Retina (tissue), 1 donor: ENCODE measurements at regions not wholly inside any gene's neighbourhood (a gene's known extent, or its start where the extent isn't known, plus 50 kb on each side); places are given as distances from the start of the nearest gene placed in this dataset.
"Not testable (repeated sequence)": the region's sequence is repeated elsewhere in the genome, so short reads cannot be mapped to it uniquely, and the experiment has no call there.

ENCODE experiments used
- DNase-seq: peaks from one replicate; pipeline ENCODE4 v3.0.0-alpha.2; 2016

DNA sequence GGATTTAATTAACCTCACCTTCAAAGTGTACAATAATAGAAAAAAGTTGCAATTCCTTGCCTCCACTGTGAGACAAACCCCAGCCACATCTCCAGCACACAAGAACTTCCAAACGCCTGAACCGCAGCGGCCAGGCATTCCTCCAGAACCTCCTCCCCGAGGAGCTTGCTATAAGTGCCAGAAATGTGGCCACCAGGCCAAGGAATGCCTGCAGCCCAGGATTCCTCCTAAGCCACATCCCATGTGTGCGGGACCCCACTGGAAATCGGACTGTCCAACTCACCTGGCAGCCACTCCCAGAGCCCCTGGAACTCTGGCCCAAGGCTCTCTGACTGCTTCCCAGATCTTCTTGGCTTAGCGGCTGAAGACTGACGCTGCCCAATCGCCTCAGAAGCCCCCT, 959.9 kb upstream of the GRIA3 start:
- not testable (repeated sequence) for DNase-seq

DNA sequence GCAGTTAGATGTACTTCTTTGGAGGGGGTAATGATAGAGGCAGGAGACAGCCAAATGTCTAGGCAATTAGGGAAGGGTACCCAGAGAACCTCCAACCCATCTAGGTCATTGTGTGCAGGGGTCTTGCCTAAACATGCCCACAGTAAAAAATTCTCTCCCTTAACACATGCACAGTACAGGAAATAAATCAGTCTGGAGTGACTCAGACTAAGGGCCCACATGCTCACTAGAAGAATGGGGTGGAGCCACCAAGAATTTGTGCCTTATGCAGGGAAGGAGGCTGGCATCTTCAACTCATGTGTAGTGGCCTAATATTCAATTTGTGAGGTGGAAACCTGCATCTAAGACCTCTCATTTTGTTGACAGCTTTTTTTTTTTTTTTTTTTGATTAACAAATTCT, 945.3 kb upstream of the GRIA3 start:
- DNase-seq, result no peak

DNA sequence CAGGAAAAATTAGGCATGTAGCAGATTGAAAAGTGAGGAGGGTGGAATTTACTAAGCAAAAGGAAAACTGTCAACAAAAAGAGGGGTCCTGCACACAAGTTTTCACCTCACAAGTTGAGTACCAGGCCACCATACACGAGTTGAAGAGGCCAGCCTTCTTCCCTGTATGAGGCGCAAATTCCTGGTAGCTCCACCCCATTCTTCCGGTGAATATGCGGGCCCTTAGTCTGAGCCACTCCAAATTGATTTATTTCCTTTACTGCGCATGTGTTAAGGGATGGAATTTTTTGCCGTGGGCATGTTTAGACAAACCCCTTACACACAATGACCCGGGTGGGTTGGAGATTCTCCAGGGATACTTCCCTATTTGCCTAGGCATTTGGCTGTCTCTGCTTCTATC, 942.1 kb upstream of the GRIA3 start:
- no peak for DNase-seq

DNA sequence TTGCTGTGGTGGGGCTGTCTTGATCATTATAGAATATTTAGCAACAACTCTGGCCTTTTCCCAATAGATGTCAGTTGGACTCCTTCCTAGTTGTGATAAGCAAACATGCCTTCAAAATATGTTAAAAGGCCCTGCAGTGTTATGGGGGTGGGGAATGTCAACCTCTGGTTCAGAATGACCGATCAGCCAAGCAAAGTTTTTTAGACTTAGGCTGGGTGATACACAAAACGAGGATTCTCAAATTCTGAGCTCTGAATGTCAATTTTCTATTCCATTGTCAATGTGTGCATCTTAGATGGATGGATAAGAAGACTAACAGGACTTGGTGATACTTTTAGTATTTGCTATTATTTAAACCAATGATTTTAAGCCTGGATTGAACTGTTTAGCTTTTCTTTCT, 940.0 kb upstream of the GRIA3 start:
- DNase-seq, result no peak

DNA sequence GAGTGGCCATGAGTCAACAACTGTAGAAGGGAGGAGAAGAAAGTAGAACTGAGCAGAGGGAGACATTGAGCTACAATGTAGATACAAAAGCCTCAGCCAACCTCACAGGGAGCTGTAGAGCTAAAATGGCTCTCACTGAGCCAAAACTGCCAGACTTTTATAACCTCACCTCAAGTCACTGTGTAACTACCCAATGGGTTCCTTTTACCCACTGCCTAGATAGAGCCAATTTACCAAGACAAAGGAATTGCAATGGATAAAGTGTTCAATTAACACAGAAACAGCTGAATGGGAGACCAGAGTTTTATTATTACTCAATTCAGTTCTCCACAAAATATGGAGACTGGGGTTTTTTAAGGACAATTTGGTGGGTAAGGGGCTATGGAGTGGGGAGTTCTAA, 938.9 kb upstream of the GRIA3 start:
- DNase-seq, result no peak

DNA sequence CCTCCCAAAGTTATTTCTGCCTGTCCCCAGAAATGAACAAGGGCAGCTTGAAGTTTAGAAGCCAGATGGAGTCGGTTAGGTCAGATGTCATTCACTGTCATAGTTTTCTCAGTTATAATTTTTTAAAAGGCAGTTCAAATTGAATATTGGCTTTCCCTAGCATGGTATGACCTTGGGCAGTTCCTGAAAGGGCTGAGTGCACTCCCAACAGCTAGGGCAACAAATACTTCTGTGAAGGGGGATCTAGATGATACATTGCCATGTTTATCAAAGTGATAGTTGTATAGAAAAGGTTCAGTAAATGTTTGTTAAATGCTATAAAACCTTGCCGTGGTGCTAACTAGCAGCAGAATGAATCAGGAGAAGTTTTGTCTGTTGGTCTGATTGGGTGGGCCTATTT, 938.1 kb upstream of the GRIA3 start:
- DNase-seq, result no peak

DNA sequence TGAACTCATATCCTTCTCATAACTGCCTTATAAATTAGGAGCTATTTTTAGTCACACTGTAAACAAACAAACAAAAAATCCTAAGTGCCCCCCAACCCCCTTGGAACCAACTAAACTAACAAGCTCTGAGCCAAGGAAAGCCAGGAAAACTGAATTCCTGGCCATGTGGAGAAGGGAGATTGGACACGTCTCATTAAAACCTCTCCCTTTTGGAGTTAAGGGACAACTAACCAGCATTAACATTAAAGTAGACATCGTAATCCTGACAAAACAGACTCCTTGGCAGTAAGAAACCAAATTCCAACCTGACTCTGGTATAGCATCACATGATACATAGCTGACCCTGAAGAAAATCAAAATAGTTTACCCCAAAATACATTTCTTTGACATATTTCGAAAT, 937.1 kb upstream of the GRIA3 start:
- no peak for DNase-seq

DNA sequence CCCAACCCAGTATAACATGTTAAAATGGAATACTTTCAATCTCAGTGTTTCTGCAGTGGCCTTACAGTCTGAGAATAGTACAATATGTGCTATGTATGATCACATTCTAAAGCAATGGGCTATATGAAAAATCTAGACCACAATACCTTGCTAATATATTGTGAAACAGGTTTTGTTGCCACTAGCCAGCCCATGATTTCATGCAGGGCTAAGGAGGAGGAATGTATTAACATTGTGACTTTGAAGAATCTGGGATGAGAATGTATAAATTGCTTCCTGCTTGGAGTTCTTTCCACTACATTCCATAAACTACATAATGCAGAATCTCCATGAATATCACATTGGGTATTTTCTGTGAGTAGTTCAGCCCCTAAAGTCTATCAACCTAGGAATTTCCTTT, 935.4 kb upstream of the GRIA3 start:
- no peak for DNase-seq

DNA sequence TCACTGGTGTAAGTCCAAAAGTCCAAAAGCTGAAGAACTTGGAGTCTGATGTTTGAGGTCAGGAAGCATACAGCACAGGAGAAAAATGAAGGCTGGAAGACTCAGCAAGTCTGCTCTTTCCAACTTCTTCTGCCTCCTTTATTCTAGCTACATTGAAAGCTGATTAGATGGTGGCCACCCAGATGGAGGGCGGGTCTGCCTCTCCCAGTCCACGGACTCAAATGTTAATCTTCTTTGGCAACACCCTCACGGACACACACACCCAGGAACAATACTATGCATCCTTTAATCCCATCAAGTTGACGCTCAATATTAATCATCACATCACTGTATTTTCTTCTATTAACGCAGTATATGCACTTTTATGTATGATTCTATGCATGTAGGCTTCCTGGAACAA, 931.6 kb upstream of the GRIA3 start:
- DNase-seq, result no peak

DNA sequence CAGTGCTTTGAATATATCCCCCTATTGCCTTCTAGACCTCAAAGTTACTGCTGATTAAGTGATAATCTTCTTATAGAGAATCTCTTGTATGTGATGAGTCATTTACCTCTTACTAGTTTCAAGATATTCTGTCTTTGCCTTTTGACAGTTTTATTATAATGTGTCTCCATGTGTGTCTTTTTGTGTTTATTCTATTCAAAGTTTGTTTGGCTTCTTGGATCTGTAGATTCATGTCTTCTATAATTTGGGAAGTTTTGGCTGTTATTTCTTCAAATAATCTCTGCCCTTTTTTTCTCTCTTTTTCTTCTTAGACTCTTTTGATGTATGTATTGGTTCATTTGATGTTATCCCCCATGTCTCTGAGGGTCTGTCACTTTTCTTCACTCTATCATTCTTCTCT, 915.7 kb upstream of the GRIA3 start:
- DNase-seq, result no peak

DNA sequence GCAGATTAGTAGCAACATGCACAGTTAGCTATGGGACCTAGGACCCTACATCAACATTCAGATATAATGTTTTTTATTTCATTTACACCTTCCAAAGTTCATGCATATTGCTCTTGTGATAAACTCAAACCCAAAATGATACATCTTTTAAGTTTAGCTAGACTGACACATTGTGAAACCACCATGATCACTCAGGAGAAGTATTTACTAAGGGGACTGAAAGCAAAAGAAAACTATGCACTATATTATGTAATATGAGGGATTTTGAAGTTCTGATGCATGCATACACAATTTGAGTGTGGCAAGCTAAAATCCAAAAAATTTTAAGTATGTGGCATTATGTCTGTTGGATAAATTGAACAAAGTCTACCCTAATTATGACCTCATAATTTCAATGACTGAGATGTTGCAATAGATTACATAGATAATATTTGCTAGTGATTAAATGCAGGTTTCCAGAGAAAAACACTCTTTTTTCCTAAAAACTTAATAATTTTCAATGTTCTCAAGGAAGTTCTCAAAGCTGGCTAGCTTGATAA, 914.8 kb upstream of the GRIA3 start:
- no peak for DNase-seq

DNA sequence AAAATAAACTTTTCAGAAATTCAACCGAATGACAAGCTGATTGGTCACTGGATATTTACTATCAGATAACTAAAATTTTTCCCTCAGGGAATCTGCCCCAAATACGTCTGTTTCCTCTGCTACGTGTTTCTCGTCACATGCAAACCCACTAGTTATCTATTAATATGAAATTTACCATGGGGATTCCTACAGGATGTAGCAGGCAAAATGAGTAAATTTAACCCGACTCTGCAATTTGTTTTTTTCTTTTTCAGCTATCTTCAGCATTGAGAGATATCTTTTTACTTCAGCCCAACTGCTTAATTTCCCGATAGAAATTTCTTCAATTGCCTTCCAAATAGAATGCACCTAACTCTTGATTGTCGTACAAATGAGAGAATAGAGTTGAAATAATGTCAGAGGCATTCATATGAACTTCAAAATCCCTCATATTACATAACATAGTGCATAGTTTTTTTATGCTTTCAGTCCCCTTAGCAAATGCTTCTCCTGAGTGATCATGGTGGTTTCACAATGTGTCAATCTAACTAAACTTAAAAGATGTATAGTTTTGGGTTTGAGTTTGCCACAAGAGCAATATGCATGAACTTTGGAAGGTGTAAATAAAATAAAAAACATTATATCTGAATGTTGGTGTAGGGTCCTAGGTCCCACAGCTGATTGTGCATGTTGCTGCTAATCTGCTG, 913.1 kb upstream of the GRIA3 start:
- DNase-seq, result no peak

DNA sequence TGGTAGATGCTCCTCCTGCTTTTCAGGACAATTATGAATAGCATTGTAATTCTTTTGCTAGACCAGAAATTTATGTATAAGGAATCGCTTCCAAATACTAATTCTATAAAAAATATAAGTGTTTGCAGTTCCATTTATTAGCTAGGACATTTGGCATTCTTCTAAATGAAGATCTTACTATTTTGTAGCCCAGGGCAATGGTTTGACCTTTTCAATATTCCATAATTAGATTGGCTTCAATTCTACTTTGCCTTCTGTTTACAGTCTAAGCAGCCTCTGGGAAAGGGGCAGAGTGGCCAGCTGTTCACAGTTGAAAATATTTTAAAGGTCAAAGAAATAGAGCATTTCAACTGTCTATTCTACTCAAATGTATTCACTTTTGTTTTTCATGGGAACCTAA, 912.1 kb upstream of the GRIA3 start:
- DNase-seq, result no peak

DNA sequence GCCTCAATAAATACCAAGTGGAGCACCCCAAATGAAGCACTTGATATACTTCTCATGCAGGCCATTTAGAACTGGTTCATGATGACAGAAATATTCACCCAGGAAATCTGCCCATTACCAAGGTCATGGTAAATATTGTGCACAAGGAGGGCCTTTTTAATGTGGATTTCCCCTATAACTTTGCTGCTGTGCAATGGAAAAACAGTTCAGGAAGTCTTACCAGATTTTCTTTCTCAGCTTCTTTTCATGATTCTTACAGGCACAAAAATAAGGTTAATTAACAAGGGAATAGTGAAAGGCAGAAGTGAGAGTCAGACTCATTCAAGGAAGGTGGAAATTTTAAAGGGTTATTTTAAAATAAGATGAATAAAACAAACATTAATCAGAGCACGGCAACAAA, 904.3 kb upstream of the GRIA3 start:
- DNase-seq, result no peak

DNA sequence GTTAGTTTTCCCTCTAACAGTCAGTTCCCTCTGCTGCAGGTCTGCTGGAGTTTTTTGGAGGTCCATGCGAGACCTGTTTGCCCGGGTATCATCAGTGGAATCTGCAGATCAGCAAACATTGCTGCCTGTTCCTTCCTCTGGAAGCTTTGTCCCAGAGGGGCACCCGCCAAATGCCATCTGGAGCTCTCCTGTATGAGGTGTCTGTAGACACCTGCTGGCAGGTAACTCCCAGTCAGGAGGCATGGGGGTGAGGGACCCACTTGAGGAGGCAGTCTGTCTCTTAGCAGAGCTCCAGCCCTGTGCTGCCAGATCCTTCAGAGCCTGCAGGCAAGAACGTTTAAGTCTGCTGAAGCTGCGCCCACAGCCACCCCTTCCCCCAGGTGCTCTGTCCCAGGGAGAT, 884.3 kb upstream of the GRIA3 start:
- DNase-seq, result not testable (repeated sequence)

DNA sequence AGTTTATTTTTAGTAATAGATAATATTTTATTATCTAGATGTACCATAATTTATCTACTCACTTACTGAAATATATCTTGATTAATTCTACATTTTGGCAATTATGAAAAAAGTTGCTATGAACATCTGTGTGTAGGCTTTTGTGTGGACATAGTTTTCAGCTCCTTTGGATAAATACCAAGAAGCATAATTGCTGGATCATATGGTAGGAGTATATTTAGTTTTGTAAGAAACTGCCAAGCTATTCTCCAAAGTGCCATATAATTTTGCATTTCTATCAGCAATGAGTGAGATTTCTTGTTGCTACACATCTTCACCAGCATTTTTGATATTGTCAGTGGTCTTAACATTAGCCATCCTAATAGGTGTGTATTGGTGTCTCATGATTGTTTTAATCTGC, 882.6 kb upstream of the GRIA3 start:
- no peak for DNase-seq

DNA sequence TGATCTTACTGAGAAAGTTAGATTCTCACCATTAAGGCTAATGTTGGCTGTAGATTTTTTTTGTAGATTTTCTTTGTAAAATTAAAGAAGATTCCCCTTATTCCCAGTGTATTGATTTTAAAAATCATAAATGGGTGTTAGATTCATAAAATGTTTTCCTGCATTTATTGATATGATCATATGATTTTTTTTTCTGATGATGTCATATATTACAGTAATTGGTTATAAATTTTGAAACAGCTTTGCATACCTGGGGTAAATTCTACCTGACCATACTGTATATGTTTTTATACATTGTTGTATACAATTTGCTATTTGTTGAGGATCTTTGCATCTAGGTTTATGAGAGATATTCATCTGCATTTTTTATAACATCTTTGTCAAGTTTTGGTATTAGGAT, 880.3 kb upstream of the GRIA3 start:
- no peak for DNase-seq

DNA sequence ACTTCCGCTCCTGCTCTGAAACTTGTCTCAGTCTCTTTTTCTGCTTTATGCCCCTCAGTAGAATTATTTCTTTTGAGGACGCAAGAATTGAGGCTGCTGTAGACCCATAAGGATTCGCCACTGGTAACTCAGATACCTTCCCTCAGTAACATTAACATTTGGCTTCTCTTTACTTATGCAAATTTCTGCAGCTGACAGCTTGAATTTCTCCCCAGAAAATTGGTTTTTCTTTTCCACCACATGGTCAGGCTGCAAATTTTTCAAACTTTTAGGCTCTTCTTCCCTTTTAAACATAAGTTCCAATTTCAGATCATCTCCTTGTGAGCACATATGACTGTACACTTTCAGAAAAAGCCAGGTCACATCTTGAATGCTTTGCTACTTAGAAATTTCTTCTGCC, 839.3 kb upstream of the GRIA3 start:
- DNase-seq, result no peak

DNA sequence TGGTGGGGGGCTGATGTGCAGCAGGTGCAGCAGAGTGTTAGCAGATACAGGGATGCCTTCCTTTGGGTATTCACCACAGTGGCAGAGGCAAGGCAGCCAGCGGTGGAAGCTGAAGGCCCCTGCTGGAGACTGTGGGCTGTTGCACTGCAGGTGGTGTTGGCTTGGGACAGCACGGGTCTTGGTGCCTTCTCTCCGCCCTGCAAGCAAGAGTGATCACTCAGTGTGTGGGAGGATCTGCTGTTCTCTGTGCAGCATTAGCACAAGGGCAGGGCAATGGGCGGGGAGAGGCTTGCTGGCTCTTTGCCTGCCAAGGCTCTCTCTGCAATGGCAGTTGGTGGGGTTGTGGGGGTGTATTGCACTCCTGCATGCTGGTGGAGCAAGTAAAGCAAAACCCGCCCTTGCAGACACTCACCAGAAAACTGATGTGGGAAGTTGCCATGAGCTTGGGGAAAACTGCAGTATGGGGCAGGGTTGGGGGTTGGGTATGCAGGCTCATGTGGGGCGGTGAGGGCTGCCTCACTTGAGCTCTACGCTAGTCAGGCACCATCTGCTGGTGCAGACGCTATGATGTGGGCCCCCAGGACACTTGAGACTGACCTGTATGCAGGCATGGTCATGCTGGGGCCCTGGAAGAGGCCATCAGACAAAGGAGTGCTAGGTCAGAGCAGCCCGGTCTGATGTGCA, 820.8 kb upstream of the GRIA3 start:
- DNase-seq, result no peak

DNA sequence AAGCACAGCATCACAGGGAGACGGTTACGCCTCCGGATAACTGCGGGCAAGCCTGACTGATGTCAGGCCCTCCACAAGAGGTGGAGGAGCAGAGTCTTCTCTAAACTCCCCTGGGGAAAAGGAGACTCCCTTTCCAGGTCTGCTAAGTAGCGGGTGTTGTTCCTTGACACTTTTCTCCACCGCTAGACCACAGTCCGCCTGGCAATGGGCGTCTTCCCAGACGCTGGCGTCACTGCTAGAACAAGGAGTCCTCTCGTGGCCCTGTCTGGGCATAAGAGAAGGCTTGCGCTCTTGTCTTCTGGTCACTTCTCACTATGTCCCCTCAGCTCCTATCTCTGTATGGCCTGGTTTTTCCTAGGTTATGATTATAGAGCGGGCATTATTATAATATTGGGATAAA, 808.5 kb upstream of the GRIA3 start:
- DNase-seq, result not testable (repeated sequence)

DNA sequence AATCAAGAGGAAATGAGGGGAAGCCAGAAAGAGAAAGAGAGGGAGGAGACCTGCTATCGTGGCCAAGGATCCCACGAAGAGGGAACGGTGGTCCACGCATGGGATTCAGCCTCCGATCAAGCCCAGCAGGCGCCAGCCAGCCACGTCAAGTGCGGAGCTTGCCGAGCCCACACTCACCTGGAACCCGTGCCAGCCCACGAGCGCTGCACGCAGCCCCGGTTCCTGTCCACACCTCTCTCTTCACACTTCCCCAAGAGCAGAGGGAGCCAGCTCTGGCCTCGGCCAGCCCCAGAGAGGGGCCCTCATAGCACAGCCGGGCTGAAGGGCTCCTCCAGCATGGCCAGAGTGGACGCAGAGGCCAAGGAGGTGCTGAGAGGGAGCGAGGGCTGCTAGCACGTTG, 795.1 kb upstream of the GRIA3 start:
- no peak for DNase-seq

DNA sequence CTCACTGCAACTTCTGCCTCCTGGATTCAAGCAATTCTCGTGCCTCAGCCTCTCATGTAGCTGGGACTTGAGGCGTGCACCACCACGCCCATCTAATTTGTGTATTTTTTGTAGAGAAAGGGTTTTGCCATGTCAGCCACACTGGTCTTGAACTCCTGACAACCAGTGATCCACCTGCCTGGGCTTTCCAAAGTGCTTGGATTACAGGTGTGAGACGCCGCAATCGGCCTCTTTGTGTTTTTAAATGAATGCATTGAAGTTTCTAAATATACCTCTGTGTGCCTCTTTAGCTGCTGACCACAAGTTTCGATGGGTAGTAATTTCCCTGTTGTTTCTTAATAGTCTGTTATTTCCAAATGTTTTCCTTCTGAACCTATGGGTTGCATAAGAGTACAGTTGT, 765.3 kb upstream of the GRIA3 start:
- DNase-seq, result no peak

DNA sequence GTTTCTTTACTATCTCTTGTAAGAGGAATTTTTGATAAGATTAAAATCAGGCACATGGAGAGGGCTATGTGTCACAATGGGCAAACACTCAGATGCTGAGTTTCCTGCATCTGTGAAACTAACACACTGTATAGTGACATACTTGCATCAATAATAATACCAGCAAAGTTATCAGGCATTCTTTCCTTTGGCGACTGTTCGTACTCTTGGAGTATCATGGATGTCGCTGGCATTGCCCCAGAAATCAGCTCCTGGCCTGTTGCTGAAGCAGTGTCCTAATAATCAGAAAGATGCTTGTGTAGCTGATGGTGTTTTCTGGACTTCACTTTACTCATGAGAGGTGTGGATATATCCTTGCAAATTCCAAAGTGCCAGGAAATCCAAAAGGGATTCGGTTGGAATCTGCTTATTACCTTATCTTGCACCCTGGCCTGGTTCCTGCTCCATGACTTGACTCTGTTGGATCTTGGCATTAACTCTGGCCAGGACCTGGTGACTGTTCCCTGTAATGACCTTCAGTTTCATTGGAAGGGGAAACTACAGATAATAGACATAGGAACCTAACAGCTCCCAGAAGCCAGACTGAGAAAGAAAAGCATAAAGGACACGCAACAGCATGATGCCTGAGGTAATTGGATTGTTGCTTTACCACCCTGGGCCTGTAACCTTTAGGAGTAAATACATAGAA, 762.5 kb upstream of the GRIA3 start:
- DNase-seq, result no peak

DNA sequence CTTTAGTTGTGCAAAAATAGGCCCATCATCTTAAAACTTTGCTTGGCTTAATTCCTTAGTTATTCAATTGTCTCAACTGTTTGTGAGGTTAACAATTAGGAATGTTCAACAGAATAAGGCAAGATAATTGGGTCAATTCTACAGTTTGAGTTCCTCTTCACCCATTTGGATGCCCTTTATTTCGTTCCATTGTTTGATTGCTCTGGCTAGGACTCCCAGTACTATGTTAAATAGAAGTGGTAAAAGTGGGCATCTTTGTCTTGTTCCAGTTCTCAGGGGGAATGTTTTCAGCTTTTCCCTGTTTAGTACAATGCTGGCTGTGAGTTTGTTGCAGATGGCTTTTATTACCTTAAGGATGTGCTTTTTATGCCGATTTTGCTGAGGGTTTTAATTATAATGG, 761.5 kb upstream of the GRIA3 start:
- DNase-seq, result no peak
